Keratinocyte (primary cell): ENCODE measurements at regions not wholly inside any gene's neighbourhood (a gene's known extent, or its start where the extent isn't known, plus 50 kb on each side); places are given as distances from the start of the nearest gene placed in this dataset.

ENCODE experiments used
- CTCF ChIP-seq, 3 experiments: IDR thresholded peaks in 1 of 3; conservative IDR thresholded peaks in 1 of 3; optimal IDR thresholded peaks in 1 of 3; 2 replicates in 2 of 3; 3 replicates in 1 of 3; pipeline versions ENCODE3 to v1.5.1; 2011; ENCODE audit warnings: low read length in 3 of 3, mild to moderate bottlenecking in 3 of 3, moderate library complexity in 2 of 3, control low read depth in 1 of 3, inconsistent platforms in 1 of 3; ENCODE audit not compliant: insufficient read depth in 2 of 3; ENCODE audit errors: extremely low read depth in 1 of 3
- EZH2 ChIP-seq: IDR thresholded peaks from one replicate; pipeline ENCODE4 v1.6.1; 2012; ENCODE audit warnings: inconsistent platforms, mild to moderate bottlenecking, low read length, moderate library complexity

GRCh38 chr12:85740186-85740585, 96.0 kb downstream of the RASSF9 start:
- TF ChIP-seq EZH2: no peak
- no peak for TF ChIP-seq CTCF (optimal IDR thresholded peaks at IDR 0.05 in 1 of 3, IDR thresholded peaks at IDR 0.05 in 1 of 3, conservative IDR thresholded peaks at IDR 0.05 in 1 of 3; ENCODE audit: extremely low read depth in 1 of 3, insufficient read depth in 2 of 3, low read length in 3 of 3)
